GM20000 (cell line): ENCODE measurements at regions not wholly inside any gene's neighbourhood (a gene's known extent, or its start where the extent isn't known, plus 50 kb on each side); places are given as distances from the start of the nearest gene placed in this dataset.

ENCODE experiments used
- DNase-seq: peaks from one replicate; pipeline ENCODE4 v3.0.0; 2012; ENCODE audit warnings: low spot score
- TF ChIP-seq, protein P1 (sequence below): IDR thresholded peaks from 2 replicates; pipeline ENCODE4 v1.5.1; 2012; ENCODE audit warnings: mild to moderate bottlenecking, control low read depth; ENCODE audit errors: extremely low read depth, missing control alignments

DNA sequence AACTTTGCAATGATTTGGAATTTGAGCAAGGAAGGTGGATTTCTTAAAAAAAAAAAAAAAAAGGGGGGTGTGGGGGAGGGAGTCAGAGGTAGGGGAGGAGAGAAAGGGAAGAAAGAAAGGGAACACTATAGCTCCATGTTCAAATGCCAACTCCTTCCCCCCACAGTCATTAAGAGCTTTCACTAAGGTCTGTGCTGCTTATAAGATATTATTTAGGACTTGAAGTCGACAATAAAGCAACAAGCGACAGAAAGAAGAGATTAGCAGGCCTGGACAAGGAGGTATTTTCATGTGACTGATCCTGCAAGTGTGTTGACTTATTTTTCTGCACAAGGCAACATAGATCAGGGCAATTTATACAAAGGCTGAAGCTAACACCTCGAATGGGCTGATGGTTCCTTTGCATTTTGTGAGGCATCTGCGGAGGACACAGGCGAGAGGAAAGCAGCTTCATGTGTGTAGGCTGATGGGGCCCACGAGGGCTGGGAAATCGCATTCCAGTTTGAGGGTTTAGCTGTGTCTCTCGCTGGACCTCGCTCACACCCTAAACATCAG is 382.0 kb downstream of the SOX11 start:
- TF ChIP-seq, protein P1, sequence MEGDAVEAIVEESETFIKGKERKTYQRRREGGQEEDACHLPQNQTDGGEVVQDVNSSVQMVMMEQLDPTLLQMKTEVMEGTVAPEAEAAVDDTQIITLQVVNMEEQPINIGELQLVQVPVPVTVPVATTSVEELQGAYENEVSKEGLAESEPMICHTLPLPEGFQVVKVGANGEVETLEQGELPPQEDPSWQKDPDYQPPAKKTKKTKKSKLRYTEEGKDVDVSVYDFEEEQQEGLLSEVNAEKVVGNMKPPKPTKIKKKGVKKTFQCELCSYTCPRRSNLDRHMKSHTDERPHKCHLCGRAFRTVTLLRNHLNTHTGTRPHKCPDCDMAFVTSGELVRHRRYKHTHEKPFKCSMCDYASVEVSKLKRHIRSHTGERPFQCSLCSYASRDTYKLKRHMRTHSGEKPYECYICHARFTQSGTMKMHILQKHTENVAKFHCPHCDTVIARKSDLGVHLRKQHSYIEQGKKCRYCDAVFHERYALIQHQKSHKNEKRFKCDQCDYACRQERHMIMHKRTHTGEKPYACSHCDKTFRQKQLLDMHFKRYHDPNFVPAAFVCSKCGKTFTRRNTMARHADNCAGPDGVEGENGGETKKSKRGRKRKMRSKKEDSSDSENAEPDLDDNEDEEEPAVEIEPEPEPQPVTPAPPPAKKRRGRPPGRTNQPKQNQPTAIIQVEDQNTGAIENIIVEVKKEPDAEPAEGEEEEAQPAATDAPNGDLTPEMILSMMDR: no peak
- no peak for DNase-seq

- no peak for DNase-seq
- TF ChIP-seq, protein P1: no peak
Measured at GRCh38 chr2:6077585-6077984, 385.4 kb downstream of the SOX11 start.

GRCh38 chr2:6078414-6078813 is 386.2 kb downstream of the SOX11 start:
- TF ChIP-seq, protein P1: no peak
- DNase-seq: no peak

DNA sequence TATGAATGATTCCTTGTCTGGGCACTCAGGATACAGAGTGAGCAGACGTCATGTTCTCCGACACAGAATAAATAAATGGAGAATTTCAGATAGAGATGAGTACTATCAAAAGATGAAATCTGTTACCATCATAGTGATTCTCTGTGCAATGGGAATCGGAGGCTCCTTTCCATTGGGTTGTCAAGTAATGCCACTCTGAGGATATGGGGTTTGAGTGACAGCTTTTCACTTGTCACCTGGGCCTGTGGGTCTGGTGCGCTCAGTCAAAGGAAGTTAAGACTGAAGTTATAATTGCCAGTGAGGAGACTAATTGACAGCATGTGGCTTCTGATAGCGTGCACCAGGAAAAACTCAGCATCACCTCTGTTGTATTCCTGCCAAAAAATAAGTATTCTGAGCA is 387.2 kb downstream of the SOX11 start:
- DNase-seq: no peak
- TF ChIP-seq, protein P1: no peak

DNA sequence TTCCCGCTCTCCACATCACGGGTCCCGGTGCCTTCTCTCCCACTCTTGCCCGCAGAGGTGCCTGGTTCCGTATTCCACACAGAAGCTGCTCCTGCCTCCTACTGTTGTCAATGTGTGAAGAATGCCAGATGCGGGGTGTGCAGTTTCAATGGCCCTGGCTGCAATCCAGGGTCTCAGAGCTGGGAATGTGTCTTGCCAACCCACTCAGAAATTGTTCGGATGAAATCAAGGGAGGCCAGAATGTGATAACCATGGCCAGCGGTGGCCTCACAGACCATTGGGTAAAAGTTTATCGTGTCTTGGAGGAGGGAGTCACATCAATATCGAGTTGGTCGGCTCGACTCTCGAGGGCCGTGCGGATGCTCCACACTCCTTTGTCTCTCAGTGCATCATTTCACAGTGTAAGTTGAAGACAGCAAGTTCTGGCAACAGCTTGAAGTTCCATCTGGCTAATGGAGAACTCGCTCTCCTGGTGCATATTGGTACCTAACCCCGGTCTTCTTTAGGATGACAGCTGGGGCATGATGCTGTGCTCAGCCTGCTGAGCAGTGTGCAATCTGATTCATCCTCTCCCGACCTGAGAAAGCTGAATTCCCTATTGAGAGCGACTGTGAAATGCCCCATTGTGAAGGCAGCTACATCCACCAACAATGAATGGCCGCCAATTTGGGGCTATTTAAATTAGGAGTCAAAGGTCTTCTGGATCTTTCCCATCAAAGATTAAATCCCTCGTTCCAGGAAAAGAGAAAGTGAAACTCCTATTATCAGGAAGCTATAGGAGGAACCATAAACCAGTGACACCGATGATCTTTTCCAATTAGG is 389.0 kb downstream of the SOX11 start:
- TF ChIP-seq, protein P1: no peak
- DNase-seq: no peak

DNA sequence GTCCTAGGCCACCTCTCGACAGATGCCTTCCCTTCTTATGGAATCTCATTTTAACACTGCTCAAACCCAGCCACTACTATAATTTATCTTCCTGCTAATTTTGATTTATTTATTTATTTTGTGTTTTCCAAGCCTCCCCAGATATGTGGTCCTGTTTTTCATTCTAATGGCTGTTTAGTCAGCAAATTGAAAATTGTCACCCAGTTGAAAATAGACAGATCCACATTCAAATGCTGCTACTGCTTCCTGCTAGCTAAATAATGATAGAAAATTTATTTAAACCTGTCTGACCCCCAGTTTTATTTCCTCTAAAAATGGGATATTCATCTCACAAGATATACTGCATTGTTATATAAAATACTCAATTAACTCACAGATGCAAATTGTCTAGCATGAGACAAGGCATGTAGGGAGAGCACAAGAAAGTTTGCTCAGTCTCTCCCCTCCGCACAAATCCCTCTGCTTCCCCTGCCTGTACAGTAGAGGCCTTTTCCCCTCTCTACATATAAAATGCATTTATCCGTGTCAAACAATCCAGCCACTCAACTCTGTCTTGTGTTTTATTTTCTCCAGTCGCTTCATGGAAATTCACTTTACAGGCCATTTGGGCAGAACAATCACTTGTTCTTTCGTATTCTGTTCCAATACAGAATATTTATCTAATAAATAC is 389.9 kb downstream of the SOX11 start:
- TF ChIP-seq, protein P1: no peak
- no peak for DNase-seq

GRCh38 chr2:6082625-6083018 is 390.4 kb downstream of the SOX11 start:
- DNase-seq: no peak
- TF ChIP-seq, protein P1: no peak
